Esophagus squamous epithelium (tissue), 4 donors: ENCODE measurements at regions not wholly inside any gene's neighbourhood (a gene's known extent, or its start where the extent isn't known, plus 50 kb on each side); places are given as distances from the start of the nearest gene placed in this dataset.
"Not testable (repeated sequence)": the region's sequence is repeated elsewhere in the genome, so short reads cannot be mapped to it uniquely, and the experiment has no call there.

Experiments
- POLR2A ChIP-seq, 4 donors: fragments of 450-650 bp; IDR thresholded peaks; one replicate each; pipeline ENCODE4 v1.6.1; 2017; ENCODE audit warnings: antibody characterized with exemption in 4 of 4, mild to moderate bottlenecking in 4 of 4, moderate library complexity in 3 of 4
- TF ChIP-seq, protein P1 (sequence below), 6 experiments: fragments of 450-650 bp in 4 of 6; fragments of 200-600 bp in 2 of 6; sonication (generic) in 2 of 6; IDR thresholded peaks; one replicate each; pipeline ENCODE4 v1.5.1; 2016 to 2019; ENCODE audit warnings: antibody characterized with exemption in 6 of 6, mild to moderate bottlenecking in 4 of 6, moderate library complexity in 4 of 6

DNA sequence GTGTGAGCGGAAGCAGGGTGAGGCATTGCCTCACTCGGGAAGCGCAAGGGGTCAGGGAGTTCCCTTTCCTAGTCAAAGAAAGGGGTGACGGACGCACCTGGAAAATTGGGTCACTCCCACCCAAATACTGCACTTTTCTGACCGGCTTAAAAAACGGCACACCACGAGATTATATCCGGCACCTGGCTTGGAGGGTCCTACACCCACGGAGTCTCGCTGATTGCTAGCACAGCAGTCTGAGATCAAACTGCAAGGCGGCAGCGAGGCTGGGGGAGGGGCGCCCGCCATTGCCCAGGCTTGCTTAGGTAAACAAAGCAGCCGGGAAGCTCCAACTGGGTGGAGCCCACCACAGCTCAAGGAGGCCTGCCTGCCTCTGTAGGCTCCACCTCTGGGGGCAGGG lies 171.9 kb downstream of the CPEB2 start:
- TF ChIP-seq, protein P1, sequence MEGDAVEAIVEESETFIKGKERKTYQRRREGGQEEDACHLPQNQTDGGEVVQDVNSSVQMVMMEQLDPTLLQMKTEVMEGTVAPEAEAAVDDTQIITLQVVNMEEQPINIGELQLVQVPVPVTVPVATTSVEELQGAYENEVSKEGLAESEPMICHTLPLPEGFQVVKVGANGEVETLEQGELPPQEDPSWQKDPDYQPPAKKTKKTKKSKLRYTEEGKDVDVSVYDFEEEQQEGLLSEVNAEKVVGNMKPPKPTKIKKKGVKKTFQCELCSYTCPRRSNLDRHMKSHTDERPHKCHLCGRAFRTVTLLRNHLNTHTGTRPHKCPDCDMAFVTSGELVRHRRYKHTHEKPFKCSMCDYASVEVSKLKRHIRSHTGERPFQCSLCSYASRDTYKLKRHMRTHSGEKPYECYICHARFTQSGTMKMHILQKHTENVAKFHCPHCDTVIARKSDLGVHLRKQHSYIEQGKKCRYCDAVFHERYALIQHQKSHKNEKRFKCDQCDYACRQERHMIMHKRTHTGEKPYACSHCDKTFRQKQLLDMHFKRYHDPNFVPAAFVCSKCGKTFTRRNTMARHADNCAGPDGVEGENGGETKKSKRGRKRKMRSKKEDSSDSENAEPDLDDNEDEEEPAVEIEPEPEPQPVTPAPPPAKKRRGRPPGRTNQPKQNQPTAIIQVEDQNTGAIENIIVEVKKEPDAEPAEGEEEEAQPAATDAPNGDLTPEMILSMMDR (IDR thresholded peaks at IDR 0.05) = not testable (repeated sequence)
- not testable (repeated sequence) for TF ChIP-seq POLR2A (IDR thresholded peaks at IDR 0.05)
